Skin of body (tissue), 2 donors: ENCODE measurements at regions not wholly inside any gene's neighbourhood (a gene's known extent, or its start where the extent isn't known, plus 50 kb on each side); places are given as distances from the start of the nearest gene placed in this dataset. TPM values are rescaled to one million over a fixed set of nuclear protein-coding genes. Genes with fewer than 3 reads are reported as not detected.

ENCODE experiments used
- DNase-seq: peaks from one replicate; lab custom pipeline; 2025; lab: John Stamatoyannopoulos, UW
- small RNA-seq: library from RNA; depleted of rRNA; stranded (forward); fragments of <200 nt; gene quantifications from one replicate; pipeline ENCODE3, GENCODE V24; 2014; ENCODE audit warnings: low replicate concordance

DNA sequence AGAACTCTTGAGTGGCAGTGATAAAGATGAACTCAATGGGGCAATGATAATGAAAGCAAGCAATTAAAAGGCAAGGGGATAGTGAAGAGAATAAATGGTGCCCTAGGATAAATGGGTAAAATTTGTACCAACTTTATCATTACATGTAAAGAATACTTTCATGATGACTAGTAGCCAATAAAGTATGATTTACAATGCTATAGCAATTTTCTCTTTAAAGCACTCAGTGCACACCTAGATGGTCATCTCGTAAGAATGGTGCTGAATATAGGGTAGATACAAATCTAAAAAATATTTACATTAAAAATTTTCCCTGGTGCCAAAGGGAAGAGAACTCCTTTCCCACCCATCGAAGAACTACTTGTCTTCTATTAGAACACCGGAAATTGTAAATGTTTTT lies 651.4 kb downstream of the STPG2 start:
- no peak for DNase-seq

DNA sequence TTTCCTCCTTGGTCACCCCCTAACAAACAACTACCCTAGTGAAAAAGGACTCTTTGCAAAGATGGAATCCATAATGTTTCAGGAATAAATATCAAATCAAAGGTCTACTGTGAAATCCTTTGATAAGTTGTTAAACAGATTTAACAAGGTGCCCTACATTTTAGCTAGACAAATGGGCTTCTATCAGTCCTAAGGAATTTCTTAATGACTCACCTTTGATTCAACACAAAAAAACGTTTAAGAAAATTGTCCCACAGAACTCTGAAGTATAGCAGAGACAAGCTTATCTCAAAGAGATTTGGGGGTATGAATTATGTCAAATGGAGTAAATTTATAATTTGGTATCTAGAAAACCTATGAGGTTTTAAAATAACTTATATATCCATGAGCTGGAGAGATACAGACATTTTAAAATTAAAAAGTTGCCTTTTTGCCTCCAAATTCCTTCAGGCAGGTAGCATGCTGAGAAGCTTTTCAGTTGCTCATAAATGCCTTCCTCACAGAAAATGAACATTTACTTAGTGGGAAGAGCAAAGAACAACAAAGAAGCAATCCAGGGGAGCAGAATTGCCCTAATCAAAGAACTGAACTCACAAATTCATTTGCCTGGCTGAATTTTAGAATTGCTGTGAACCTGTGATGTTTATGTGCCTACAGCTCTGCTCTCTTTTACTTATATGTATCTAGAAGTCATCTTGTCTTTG lies 649.3 kb downstream of the STPG2 start:
- DNase-seq, result no peak

DNA sequence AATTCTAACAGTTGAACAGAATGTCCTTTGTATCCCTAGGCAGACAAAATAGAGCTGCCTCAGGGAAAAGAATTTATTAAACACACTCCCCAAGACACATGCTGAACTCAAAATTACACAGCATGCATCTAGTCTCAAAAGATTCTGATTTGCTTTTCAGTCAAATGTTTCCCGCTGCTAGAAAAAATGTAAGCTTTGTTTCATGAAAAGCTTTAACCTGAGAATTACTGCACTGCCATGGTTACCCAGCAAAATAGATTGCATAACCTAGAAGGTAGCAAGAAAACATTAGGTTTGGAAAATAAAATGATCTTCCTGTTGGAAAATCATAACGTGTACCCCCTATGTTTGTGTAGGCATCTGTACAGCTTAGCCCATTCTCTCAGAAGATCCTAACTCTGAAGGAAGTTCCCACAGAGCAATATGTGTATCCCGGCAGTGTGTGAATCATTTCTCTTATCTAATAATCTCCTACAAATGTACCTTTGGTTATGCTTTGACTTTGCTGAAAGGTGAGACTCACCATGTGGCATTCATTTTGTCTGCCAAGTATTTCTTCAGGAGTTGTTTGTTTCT lies 646.9 kb downstream of the STPG2 start:
- DNase-seq, result no peak

DNA sequence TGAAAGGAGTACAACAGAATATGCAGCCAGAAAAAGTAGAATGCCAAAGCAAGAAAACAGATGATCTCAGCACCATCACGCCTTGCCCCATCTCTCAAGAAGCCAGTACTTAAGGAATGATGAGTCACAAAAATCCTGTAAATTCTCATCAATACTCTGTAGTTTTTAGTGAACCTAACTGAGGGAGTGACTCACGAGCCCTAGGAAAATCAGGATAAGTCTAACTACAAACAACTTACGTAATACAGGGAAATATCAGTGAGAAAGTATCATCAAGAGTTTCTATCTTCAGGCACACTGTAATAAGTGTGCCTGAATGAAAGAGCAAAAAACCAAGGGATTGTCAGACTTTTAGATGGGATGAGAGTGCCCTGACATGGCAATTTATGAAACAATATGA lies 644.4 kb downstream of the STPG2 start:
- no peak for DNase-seq

DNA sequence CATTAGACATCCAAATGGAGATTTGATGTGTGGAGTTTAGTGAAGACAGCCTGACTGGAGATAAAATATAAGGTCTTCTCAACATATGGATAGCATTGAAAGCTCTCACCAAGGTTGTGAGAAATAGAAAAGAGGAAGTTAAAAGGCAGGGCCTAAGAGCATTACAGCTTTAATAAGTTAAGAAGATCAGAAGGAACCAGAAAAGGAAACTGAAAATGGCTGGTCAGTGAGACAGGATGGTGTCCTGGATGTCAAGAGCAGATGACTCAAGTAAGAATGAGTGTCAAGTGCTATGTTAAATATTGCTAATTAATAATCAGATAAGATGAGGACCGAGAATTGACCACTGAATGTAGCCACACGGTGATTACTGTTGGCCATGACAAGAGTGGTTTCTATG lies 642.9 kb downstream of the STPG2 start:
- DNase-seq, result no peak

DNA sequence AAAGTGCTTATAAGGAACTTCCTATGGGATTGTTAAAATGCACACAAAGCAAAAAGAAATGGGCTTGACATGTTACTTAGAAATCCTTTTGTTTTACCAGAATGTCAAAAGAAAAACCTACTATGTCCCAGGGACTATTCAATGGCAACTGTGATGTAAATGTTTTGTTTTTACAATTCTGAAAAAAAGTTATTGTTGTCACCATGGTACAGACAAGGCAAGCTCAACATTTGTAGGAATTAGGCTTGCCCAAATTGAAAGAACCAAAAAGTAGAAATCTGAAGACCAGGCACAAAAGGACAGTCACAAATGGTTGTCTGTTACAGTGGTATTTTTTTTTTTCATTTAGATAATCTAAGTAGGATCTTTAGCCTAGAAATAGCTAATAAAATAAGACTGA lies 638.6 kb downstream of the STPG2 start:
- DNase-seq, result no peak

DNA sequence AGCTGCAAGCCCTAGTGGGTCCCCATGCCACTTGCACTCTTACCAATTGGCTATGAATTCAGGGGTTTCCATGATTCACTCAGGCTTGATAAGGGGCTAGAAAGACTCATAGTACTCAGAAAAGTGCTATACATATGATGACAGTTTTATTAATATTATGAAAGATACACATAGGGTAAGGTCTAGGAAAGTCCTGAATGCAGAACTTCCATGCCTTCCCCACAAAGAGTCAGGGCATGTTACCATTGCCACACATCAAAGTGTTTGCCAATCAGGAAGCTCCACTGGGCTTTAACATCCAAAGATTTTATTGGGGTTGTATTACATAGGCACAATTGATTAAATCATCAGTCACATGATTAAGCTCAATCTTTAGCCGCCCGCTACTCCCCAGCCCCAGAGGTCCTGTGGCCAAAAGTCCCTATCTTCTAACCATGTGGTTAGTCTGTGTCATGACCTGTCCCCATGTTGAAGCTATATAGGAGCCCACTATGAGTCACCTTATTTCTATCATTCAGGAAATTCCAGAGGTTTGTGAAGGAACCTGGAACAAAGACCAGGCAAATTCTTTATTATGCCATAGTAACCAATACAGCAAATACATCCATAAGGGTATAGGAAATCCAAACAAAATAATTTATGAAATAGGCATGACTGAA lies 635.6 kb downstream of the STPG2 start:
- no peak for DNase-seq

Small RNAs in the stretch of these regions (small RNA-seq; reads per million reads assigned to genes)
- gene COX7A2P2, result not detected
- not detected for gene RNU6-34P
